HL-60 (cell line): ENCODE measurements at regions not wholly inside any gene's neighbourhood (a gene's known extent, or its start where the extent isn't known, plus 50 kb on each side); places are given as distances from the start of the nearest gene placed in this dataset.

ENCODE experiments used
- DNase-seq, 2 experiments: peaks; one replicate each; pipeline ENCODE4 v3.0.0-alpha.2; 2010 to 2020; ENCODE audit warnings: low read depth in 1 of 2, low spot score in 1 of 2
- H3K27ac ChIP-seq: fragments of 250-450 bp; sonication (Bioruptor Pico); replicated peaks from 2 replicates; pipeline ENCODE4 v1.5.1; 2020; ENCODE audit warnings: mild to moderate bottlenecking, moderate library complexity
- H3K27me3 ChIP-seq: fragments of 250-450 bp; sonication (Bioruptor Pico); 2 replicates; pipeline ENCODE4 v1.5.1; 2021; ENCODE audit warnings: mild to moderate bottlenecking, moderate library complexity; ENCODE audit not compliant: insufficient read depth, poor library complexity, severe bottlenecking
- H3K4me3 ChIP-seq: replicated peaks from 2 replicates; pipeline ENCODE4 v1.5.1; 2011; ENCODE audit warnings: mild to moderate bottlenecking, control low read depth, low read length; ENCODE audit not compliant: insufficient read depth
- GABPA ChIP-seq: IDR thresholded peaks from 2 replicates; pipeline ENCODE4 v1.6.1; 2012; ENCODE audit warnings: low read depth
- POLR2AphosphoS5 ChIP-seq: IDR thresholded peaks from 2 replicates; pipeline ENCODE4 v1.6.1; 2012; ENCODE audit warnings: low read depth
- SPI1 ChIP-seq: IDR thresholded peaks from 2 replicates; pipeline ENCODE4 v1.6.1; 2012; ENCODE audit warnings: low read depth, mild to moderate bottlenecking, borderline replicate concordance
- TF ChIP-seq, protein P1 (sequence below): IDR thresholded peaks from 2 replicates; pipeline ENCODE4 v1.6.1; 2012; ENCODE audit warnings: low read depth; ENCODE audit not compliant: insufficient replicate concordance
- TF ChIP-seq, protein P2 (sequence below): IDR thresholded peaks from one replicate; pipeline ENCODE4 v1.5.1; 2011; ENCODE audit warnings: low read length, control low read depth, inconsistent platforms; ENCODE audit not compliant: insufficient read depth

DNA sequence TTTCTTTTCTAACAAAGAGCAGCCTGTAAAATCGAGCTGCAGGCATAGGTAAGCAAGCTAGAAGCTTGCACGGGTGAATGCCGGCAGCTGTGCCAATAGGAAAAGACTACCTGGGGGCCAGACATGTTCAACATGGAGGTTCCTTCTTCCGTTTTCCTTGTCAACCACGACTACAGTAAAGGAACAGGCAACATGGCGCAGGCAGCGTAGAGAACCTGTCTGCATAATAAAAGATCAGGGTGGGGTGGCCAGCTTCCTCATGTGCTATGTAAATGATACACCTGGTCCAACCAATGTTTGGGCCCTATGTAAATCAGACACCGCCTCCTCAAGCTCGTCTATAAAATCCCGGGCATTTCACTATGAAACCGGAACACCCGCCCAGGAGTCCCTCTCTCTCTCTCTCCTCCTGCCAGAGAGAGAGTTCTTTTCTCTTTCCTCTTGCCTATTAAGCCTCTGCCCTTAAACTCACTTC is 103.8 kb upstream of the LIFR start:
- no peak for DNase-seq
- H3K4me3 ChIP-seq = no peak overlapping the region
- peaks cover 14% of the 10 kb centered on the region for H3K27me3 ChIP-seq
- no peak overlapping the region for H3K27ac ChIP-seq
- TF ChIP-seq GABPA = no peak
- TF ChIP-seq, protein P1, sequence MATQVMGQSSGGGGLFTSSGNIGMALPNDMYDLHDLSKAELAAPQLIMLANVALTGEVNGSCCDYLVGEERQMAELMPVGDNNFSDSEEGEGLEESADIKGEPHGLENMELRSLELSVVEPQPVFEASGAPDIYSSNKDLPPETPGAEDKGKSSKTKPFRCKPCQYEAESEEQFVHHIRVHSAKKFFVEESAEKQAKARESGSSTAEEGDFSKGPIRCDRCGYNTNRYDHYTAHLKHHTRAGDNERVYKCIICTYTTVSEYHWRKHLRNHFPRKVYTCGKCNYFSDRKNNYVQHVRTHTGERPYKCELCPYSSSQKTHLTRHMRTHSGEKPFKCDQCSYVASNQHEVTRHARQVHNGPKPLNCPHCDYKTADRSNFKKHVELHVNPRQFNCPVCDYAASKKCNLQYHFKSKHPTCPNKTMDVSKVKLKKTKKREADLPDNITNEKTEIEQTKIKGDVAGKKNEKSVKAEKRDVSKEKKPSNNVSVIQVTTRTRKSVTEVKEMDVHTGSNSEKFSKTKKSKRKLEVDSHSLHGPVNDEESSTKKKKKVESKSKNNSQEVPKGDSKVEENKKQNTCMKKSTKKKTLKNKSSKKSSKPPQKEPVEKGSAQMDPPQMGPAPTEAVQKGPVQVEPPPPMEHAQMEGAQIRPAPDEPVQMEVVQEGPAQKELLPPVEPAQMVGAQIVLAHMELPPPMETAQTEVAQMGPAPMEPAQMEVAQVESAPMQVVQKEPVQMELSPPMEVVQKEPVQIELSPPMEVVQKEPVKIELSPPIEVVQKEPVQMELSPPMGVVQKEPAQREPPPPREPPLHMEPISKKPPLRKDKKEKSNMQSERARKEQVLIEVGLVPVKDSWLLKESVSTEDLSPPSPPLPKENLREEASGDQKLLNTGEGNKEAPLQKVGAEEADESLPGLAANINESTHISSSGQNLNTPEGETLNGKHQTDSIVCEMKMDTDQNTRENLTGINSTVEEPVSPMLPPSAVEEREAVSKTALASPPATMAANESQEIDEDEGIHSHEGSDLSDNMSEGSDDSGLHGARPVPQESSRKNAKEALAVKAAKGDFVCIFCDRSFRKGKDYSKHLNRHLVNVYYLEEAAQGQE = no peak
- TF ChIP-seq, protein P2, sequence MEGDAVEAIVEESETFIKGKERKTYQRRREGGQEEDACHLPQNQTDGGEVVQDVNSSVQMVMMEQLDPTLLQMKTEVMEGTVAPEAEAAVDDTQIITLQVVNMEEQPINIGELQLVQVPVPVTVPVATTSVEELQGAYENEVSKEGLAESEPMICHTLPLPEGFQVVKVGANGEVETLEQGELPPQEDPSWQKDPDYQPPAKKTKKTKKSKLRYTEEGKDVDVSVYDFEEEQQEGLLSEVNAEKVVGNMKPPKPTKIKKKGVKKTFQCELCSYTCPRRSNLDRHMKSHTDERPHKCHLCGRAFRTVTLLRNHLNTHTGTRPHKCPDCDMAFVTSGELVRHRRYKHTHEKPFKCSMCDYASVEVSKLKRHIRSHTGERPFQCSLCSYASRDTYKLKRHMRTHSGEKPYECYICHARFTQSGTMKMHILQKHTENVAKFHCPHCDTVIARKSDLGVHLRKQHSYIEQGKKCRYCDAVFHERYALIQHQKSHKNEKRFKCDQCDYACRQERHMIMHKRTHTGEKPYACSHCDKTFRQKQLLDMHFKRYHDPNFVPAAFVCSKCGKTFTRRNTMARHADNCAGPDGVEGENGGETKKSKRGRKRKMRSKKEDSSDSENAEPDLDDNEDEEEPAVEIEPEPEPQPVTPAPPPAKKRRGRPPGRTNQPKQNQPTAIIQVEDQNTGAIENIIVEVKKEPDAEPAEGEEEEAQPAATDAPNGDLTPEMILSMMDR = no peak
- TF ChIP-seq POLR2AphosphoS5 = no peak
- TF ChIP-seq SPI1 = no peak

DNA sequence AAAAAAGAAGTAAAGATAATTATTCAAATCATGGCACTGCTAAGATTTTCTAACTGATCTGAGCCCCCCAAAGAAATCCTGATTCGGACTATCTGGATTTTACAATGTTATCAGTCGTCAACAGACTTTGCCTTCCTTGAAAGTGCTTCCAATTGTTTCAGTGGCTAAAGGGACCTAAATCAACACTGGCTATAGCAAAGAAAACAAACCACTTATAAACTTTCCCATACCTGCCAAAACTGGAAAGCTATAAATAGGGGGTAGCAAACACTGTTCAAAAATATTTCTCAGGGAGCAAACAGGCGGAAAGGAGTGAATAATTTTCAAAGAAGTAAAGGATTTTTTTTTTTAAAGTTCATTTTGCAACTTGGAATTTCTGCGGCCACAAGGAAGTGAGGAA is 105.6 kb upstream of the LIFR start:
- DNase-seq = no peak
- Histone ChIP-seq H3K4me3 (no peak overlapping the region), H3K27me3 (peaks cover 6% of the 10 kb centered on the region), H3K27ac (no peak overlapping the region)
- TF ChIP-seq, protein P2 = no peak
- TF ChIP-seq SPI1 = no peak
- TF ChIP-seq GABPA = no peak
- no peak for TF ChIP-seq POLR2AphosphoS5
- TF ChIP-seq, protein P1 = no peak

DNA sequence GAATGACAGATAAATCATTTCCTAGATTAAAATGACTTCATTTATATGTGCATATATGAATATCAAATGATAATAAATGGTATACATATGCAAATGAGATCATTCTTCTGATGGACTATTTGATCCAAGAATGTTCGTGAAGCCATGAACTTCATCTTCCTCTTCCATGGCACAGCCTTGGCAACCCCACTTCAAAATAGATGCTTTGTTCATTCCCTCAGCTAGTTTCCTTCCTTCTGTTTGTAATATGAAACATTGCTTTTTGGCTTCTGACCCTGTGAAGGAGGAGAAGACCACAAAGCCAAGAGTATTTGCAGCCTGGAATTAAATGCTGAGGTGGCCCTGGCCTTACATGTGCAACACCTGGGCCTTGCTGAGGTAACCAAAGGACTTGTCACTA is 106.8 kb upstream of the LIFR start:
- TF ChIP-seq, protein P1 = no peak
- TF ChIP-seq GABPA (no peak), SPI1 (no peak), POLR2AphosphoS5 (no peak)
- H3K4me3 ChIP-seq = no peak overlapping the region
- no peak for DNase-seq
- H3K27me3 ChIP-seq = peaks cover 8% of the 10 kb centered on the region
- H3K27ac ChIP-seq = no peak overlapping the region
